GM21619 (cell line): ENCODE measurements at regions not wholly inside any gene's neighbourhood (a gene's known extent, or its start where the extent isn't known, plus 50 kb on each side); places are given as distances from the start of the nearest gene placed in this dataset.
"Not testable (repeated sequence)": the region's sequence is repeated elsewhere in the genome, so short reads cannot be mapped to it uniquely, and the experiment has no call there.

Experiments
- ATAC-seq: cut with Tn5 transposase; IDR thresholded peaks from one replicate; pipeline ENCODE4 v1.9.1; 2021; ENCODE audit not compliant: unreplicated experiment

DNA sequence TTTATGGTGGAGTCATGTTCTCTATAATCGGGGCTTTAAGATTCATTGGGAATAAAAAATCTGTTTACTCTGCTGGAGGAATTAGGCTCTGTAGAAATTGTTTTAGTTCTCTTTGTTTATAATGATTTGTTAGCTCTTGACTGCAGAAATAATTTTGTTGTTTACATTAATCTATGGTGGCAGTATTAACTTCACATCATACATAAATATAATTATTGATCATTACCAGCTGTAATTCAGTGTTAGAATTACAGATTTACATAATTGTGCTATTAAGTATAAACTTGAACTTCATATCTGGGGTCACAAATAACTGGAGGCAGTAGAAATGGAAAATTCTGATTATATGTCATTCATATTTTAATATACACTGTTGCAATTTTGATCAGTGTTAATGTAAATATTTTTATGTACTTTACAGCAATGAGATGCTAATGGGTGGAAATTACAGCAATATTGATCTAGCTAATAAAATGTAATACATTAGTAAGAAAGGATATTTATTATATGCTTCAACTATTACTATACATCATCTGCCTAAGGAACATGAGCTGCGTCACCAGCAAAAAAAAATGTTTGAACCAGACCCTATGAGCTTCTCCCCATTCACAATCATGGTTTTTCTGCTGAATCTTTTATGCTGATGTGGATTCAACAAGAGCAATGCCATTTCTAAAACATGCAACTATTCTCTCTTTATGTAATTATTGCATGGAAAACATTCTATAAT, 846.6 kb downstream of the NR2F1-AS1 start:
- no peak for ATAC-seq

DNA sequence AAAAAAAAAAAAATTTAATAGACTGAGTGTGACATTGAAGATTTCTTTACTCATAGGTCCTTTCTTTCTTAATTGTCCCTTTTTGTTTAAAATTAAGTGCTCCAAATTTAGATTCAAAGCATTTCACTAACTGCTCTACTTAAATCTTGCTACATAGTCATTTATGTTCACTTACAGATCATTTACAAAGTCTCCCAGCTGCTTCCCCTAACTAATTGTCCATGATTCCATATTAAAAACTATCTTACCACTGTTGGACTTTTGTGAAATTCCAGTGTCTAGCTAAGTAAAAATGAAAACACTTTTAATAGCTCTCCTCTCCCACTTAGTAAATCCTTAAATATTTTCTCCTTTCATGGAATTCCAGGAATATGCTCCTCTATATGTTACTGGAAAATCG, 850.5 kb downstream of the NR2F1-AS1 start:
- ATAC-seq, result no peak

- no peak for ATAC-seq
Measured at GRCh38 chr5:92729088-92729487, 851.9 kb downstream of the NR2F1-AS1 start.

DNA sequence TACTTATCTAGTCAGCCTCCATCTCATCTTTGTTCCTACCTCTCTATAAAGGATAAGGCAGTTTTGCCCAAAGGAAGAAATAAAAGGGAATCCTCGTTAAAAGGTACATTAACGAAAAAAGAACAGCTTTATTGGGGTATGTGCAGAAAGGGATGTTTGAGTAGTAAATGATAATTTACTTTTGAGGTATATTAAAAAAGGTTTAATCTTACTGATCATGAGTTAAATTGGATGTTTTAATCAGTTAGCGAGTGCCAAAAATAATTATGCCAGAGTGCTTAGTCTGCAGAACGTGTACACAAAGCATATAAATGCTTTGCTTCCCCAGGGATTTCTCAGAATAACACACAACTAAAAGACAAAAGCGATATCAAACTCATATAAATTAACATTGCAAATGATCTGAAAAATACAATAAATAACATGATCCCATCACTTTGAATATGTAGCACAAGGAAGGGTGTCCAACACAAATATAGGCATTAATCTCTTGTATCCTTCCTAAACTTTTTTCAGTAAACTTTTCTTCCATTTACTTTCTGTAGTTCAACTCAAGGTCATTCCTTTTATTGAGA, 865.0 kb downstream of the NR2F1-AS1 start:
- ATAC-seq, result no peak

DNA sequence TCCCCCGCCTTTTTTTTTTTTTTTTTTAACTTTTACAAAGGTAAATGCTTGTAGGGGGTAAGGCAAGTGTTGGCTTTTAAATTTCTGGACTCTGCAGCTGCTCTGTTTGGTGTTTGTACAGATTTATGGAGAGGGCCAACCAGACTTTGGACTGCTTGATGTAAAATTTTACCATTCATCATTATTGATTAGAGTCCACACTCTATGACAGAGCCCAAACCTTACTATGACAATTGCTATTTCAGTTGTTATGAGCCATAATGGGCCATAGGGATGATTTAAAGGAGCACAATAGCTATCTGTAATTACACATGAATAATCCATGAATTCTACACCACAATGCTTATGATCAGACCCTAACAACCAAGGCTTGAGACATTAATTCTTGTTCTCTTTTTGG, 867.2 kb downstream of the NR2F1-AS1 start:
- no peak for ATAC-seq

GRCh38 chr5:92713335-92713743, 867.7 kb downstream of the NR2F1-AS1 start:
- ATAC-seq, result no peak

DNA sequence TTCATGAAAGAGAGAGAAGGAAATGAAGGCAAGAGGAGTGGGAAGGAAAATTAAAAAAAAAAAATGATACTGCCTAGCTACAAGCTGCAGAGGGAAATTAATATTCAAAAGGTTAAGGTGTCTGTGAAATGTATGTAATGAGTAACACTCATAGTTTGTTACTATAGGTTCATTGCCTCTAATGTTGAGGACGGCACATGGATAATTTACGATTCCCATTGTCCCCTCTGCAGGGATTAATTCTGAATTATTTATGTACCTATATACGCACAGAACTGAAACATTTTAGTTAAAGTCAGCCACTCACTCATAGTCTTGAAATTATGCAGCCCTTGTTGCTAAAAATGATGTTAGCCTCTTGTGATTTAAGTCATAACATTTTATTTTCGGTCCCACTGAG, 869.1 kb downstream of the NR2F1-AS1 start:
- no peak for ATAC-seq

DNA sequence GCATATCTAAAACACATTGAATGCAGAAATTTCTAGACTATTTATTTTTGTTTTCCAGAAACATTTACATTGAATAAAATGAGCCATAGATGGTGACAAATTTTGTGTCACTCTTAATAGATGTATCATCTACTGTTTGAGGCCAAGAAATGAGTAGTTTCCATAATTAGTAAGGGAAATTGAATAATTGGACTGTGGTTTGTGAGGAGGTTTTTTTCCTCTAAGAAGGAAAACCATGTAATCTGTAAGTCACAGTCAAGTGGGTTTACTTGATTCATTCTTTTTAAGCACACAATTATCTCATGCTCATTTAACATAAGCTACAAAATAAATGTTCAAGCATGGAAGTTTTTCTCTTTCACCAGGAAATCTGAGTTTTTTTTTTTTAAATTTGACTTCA, 876.4 kb downstream of the NR2F1-AS1 start:
- no peak for ATAC-seq

- no peak for ATAC-seq
Measured at GRCh38 chr5:92703976-92704375, 877.0 kb downstream of the NR2F1-AS1 start.

- no peak for ATAC-seq
Measured at GRCh38 chr5:92695123-92696003, 885.7 kb downstream of the NR2F1-AS1 start.

- ATAC-seq, result no peak
Measured at GRCh38 chr5:92694067-92694466, 887.0 kb downstream of the NR2F1-AS1 start.

DNA sequence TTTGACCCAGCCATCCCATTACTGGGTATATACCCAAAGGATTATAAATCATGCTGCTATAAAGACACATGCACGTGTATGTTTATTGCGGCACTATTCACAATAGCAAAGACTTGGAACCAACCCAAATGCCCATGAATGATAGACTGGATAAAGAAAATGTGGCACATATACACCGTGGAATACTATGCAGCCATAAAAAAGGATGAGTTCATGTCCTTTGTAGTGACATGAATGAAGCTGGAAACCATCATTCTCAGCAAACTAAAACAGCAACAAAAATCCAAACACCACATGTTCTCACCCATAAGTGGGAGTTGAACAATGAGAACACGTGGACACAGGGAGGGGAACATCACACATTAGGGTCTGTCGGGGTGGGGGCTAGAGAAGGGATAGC, 889.1 kb downstream of the NR2F1-AS1 start:
- ATAC-seq, result not testable (repeated sequence)

GRCh38 chr5:92687821-92688722, 892.9 kb downstream of the NR2F1-AS1 start:
- no peak for ATAC-seq

DNA sequence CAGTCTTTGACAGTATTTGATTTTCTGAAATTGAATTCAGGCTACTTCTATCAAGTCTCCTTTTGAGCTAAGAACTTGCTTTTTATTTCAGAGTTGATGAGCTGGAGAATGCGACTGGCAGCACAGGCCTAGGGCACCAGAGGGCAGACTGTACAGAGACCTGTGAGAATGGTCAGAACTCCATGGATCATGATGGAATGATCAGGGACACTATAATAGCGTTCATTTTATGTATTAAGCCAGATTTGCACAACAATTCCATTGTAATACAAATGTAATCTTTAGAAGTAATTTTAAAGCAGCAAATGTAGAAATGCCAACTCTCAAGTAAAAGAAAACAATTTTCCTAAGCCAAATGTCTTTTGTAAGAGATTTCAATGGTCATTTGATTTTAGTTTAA, 902.4 kb downstream of the NR2F1-AS1 start:
- ATAC-seq, result no peak

DNA sequence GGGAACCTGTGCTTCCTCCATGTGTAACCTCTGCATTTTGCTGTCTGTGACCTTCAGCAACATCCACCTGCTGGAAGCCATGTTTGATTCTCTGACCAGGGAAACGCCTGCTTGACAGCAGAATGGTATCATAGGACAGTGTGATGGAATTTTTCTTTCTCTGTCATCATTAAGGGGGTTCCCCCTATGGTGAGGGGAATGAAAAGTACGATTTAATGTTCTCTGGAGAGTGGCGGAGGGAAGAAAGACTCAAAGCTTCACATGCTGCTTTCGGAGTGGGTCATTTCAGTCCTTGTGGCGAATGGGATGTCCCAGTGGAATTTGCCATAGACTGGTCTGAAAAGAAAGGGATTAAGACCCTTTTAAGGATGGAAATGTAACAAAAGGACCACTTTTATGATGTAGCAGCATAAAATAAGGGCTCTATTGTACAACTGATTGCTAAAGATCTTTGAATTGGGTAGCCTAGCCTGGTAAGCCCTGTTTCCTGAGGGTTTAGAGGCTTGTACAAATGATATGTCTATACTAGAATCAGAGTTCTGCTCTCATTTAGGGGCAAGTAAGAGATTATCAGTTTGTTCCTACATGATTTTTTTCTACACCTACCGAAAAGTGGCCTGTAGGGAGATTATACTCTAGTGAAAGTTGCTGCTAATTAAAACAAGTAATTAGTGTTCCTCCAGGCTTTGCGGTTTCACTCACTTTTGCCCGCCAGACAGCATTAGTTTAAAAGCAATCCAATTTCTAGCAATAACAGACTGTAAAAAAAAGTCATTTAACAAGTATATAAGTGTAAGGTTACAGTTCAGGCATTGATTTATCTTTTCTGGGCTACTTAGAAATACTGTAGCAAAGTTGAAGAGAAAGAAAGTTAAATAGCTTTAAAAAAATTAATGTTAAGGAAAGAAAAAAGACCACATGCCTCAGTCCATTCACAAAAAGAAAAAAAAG, 904.5 kb downstream of the NR2F1-AS1 start:
- ATAC-seq, result no peak

DNA sequence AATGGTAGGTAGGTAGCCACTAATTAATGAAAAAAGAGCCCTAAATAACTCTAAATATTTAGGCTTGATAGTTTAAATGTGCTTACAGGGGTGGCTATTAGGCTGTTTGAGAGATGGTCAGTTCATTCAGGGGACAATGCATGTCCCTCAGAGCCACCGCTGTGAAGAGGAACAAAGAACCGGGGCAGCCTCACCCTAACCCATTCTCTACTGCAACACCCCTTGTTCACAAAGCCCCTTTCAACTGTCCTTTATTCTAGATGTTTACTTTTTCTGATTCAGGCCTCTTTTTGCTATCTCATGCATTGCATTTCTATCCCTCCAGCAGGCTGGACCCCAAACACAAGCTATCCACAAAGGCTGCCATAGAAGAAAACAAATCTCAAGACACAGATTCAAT, 906.7 kb downstream of the NR2F1-AS1 start:
- no peak for ATAC-seq

- ATAC-seq, result no peak
Measured at GRCh38 chr5:92665506-92665905, 915.5 kb downstream of the NR2F1-AS1 start.

DNA sequence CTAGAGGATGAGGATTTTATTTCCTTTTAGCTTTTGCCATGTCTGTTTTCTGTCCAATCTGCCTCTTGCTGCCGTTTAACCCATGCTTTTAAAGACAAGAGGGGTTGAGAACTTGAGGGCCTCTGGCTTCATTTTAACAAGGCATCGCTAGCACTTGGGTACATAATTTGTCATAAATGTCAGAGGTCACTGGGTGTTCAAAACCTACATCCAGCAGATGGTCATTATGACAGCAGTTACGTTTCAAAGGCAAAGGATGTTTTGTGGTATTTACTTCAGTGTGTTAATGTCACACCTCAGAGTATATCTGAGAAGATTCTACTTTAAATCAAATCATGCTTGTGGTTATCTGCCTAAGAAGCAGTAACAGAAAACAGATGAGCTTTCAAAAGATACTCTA, 918.3 kb downstream of the NR2F1-AS1 start:
- no peak for ATAC-seq

DNA sequence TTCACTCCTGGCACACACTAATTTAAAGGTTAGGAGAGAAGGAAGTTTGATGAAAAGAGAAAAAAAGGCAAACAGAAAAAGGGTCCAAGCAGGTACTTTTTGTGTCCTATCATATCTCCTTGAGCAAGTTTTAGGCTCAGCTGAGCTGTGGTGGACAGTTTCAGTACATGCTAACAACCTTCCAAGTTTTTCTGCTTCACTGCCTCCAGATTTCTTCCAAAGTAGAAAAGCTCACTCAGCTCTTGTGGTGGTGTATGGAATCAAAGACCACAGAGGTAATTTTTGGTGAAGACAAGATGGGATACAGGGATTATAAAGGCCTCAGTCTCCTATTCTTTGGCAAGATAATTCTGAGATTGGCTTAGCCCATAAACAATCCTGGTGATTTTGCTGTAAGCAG, 921.8 kb downstream of the NR2F1-AS1 start:
- ATAC-seq, result no peak

- ATAC-seq, result not testable (repeated sequence)
Measured at GRCh38 chr5:92654601-92655000, 926.4 kb downstream of the NR2F1-AS1 start.
